GM18951 (cell line): ENCODE measurements at regions not wholly inside any gene's neighbourhood (a gene's known extent, or its start where the extent isn't known, plus 50 kb on each side); places are given as distances from the start of the nearest gene placed in this dataset.
"Not testable (repeated sequence)": the region's sequence is repeated elsewhere in the genome, so short reads cannot be mapped to it uniquely, and the experiment has no call there.

Source experiments
- POLR2A ChIP-seq: IDR thresholded peaks from 4 replicates; pipeline ENCODE4 v1.6.1; 2011; ENCODE audit warnings: mild to moderate bottlenecking; ENCODE audit not compliant: insufficient read length, insufficient read depth; ENCODE audit errors: extremely low read depth
- in situ Hi-C: fragments of 300-500 bp; cut with MboI; formaldehyde crosslinking; loops from one replicate; pipeline ENCODE4 v1.12.0; 2022; ENCODE audit warnings: low sequenced_read_pairs, mixed read lengths, inconsistent platforms; ENCODE audit not compliant: unreplicated experiment

DNA sequence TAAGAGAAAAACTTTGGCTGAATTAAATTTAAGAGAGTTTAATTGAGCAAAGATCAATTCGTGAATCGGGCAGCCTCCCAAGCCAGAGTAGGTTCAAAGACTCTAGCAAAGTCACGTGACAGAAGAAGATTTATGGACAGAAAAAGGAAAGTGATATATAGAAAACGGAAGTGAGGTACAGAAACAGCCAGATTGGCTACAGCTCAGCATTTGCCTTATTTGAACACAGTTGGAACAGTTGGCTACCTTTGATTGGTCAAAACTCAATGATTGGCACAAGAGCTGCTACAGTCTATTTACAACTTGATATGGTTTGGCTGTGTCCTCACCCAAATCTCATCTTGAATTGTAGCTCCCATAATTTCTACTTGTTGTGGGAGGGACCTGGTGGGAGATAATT, 102.6 kb downstream of the PLG start:
- no peak for TF ChIP-seq POLR2A
- in situ Hi-C loops = no loop called here

DNA sequence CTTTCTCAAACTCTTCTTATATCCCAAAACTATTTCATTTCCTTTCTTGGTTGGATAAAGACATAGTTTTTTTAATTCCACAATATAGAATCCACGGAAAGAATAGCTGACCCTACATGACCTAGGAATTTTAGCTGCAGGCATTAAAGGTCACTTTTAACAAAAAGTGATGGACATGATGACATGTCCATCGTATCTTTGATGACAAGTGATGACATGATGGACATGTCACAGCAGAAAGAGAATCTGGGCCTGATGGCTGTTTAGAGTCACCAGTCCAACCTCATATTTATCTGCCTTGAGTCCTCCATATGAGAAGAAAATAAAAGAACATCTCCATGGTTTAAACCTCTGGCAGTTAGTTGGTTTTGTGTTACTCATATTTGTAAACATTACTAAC, 106.2 kb downstream of the PLG start:
- TF ChIP-seq POLR2A = no peak
- in situ Hi-C loops = no loop called here

DNA sequence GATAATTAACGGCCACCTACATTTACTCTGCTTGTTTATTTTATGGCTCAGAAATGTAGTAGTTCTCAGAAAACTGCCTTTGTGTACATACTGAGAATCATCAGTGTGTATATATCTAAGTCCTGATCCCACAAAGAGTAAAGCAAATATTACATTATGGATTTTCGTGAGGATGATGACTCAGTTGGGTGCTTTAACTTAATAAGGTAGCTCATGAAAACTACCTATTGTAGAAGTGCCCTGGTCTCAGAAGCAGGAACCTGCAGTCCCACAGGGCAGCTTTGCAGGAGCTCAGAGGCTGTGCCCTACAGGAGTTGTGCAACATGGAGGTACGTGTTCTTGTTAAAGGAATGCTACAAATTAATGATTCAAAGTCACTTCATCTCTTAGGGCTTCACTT, 108.2 kb downstream of the PLG start:
- in situ Hi-C loops = no loop called here
- no peak for TF ChIP-seq POLR2A

DNA sequence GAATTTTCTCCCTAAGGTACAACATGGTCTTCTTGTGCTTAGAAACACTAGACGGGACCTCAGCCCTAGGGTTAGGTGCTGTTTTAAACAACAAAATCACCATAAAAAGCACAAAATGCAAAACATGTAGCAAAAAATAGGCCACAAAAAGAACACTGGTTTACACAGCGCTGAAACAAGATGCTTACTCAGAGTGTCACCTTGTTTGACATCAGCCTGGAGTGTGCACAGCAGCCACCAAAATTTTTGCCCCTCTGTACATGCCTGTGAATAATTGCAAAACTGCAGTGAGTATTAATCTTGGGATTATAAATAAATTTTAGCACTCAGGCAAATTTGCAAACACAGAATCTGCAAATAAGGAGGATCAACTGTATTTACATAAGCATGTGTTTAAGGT, 110.1 kb downstream of the PLG start:
- no peak for TF ChIP-seq POLR2A
- in situ Hi-C loops = no loop called here

DNA sequence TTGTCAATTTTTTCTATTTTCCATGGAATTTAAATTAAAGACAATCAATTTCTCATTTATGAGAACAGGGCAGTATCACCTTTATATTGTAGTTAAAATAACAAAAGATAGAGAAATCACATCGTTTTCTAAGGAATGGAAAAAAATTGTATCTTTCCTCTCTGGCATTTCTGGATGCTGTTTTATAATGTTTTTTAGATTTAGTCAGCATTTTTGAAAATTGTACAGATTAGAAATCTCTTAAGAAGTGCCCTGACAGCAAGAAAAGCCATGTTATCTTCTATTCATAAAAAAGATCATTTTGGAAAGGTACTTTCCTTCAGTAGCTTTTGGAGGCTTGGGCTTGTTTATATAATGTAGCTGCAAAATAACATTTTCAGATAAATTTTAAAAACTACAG, 116.9 kb downstream of the PLG start:
- in situ Hi-C loops = no loop called here
- TF ChIP-seq POLR2A = no peak

DNA sequence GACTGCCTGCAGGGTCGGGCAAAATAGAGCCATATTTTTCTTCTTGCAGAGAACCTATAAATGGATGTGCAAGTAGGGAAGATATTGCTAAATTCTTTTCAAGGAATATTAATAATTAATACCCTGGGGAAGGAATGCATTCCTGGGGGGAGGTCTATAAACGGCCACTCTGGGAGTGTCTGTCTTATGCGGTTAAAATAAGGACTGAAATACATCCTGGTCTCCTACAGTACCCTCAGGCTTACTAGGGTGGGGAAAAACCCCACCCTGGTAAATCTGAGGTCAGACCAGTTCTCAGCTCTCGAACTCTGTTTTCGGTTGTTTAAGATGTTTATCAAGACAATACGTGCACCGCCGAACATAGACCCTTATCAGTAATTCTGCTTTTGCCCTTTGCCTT, 118.6 kb downstream of the PLG start:
- in situ Hi-C loops = not testable (repeated sequence)

DNA sequence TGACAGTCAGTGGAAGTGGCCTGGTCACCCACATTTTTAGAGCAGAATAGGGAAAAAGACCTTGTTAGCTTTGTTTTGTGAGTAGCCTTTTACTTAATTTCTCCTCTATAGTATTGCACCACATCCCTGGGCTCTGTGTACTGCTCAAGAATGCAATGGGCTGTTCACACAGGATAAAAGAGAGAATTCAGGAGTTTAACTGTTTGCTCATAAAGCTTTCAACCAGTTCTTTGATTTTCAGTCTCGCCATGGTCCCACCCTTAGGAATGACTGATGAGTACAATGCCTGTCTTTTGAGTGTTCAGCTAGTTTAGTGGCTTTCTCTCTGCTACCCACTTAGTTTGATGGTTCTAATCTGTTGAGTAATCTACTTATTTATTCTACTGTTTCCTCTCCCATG, 129.7 kb downstream of the PLG start:
- in situ Hi-C loops = no loop called here
- no peak for TF ChIP-seq POLR2A

DNA sequence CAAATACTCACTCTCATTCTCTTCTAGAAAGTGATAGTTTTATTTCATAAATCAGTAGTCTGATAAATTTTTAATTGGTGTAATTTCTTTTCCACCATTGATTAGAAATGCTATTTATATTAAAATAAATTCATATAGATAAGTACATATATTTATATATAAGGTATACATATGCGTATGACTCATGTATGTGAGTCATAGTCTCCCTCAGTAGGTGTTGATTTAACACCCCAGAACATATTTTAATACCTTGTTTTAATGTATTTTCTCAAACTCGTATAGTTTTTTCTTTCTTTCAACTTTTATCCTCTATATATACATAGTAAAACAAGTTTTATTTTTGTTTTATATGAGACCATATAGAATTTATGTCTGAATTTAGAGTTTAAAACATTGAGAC, 130.4 kb downstream of the PLG start:
- in situ Hi-C loops = no loop called here
- no peak for TF ChIP-seq POLR2A

DNA sequence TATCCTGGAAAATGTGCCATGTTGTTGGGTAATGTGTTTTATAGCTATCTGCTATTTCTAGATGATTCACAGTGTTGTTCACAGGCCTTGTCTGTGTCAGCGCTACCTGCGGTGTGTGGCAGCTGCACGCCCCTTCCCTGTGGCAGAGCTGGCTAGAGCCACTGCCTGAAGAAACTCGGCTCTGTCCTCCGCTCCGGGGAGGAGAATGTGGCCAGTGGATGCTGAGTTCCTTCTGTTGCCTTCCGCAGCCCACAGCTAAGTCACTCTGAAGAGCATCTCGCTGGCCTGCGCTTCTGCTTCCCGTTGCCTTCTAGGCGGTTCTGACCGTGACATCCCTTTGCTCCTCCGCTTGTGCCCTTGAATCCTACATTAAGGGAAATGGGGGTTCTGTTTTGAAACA, 135.1 kb downstream of the PLG start:
- TF ChIP-seq POLR2A = no peak
- in situ Hi-C loops = no loop called here

DNA sequence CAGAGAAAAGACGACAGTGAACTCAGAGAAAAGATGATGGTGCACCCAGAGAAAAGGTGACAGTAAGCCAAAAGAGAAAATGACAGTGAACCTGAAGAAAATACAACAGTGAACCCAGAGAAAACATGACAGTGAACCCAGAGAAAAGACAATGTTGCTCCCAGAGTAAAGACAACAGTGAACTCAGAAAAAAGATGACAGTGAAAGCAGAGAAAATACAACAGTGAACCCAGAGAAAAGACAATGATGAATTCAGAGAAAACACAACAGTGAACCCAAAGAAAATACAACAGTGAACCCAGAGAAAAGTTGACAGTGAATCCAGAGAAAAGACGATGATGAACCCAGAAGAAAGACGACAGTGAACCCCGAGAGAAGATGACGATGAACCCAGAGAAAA, 140.5 kb upstream of the MAP3K4 start:
- no peak for TF ChIP-seq POLR2A
- in situ Hi-C loops = no loop called here

DNA sequence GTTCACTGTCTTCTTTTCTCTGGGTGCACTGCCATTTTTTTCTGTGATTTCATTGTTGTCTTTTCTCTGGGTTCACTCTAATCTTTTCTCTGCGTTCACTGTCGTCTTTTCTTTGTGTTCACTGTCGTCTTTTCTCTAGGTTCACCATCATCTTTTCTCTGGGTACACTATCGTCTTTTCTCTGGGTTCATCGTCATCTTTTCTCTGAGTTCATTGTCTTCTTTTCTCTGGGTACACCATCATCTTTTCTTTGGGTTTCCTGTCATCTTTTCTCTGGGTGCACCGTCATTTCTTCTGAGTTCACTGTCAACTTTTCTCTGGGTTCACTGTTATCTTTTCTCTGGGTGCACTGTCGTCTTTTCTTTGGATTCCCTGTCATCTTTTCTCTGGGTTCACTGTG, 137.6 kb upstream of the MAP3K4 start:
- no peak for TF ChIP-seq POLR2A
- in situ Hi-C loops = no loop called here

DNA sequence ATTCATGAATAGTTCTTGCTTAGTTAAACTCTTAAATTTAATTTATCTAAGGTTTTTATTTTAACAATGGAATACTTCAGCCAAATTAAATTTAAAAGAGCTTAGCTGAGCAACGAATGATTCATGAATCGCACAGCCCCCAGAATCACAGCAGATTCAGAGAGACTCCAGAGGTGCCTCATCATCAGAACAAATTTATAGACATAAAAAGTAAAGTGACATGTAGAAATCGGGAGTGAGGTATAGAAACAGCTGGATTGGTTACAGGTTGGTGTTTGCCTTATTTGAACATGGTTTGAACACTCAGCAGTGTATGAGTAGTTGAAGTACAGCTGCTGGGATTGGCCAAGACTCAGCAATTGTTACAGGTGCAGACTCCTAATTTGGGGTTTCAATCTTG, 132.7 kb upstream of the MAP3K4 start:
- in situ Hi-C loops = no loop called here
- TF ChIP-seq POLR2A = no peak

DNA sequence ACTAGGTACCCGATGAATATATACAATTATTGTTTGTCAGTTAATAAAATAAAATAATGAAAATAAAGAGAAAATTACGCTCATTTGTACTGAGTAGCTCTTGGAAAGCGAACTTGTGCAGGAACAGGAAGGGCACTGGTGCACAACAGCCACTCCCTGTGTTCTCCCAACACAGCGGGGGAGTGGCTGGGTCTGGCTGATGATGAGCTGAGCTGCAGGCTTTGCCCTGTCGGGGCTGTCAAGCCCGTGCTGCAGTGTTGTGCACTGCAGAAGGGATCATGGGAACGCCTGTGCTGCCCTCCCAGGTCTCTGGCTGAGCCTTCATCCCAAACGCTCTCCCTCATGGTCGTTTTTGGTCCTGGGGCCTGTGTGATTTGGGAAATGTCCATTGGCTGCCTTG, 131.7 kb upstream of the MAP3K4 start:
- in situ Hi-C loops = no loop called here

DNA sequence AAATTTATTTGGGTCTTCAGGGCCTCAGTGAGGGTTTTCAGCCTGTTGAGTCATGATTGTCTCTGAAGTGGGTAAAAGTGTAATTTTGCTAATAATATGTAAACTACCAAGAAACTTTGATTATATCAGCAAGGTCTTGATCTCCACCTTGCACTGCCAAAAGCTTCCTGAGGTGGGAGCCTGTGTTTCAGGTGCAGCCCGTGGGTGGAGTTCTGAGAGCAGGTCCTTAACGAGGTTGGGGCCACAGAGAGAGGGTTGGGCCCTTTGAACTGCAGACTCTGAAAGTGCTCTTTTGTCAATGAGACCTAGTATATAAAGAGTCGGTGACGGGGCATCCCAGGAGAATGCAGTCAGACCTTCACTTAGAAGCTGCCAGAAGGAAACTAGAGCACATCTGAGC, 129.7 kb upstream of the MAP3K4 start:
- in situ Hi-C loops = no loop called here
- no peak for TF ChIP-seq POLR2A

More for the DNA sequence above, 131.7 kb upstream of the MAP3K4 start:
- TF ChIP-seq POLR2A = no peak

DNA sequence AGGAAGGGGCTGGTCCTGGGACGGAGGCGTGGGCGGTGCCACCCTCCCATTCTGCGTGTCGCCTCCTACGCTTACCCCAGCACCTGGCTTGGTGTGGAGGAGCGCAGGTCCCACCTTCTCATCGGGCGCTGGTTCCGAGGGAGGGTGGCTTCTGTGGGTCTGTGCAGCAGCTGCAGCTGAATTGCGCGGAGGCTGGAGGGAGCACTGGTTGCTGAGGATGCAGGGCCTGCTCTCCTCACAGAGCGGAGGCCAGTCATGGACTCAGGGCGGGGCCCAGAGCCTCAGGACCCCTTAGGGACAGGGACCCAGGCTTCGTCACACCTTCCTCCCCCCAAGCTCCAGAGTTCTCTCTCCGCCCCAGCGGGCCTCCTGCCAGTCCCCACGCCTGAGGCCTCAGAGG, 127.8 kb upstream of the MAP3K4 start:
- TF ChIP-seq POLR2A = no peak

More for the DNA sequence above, 127.8 kb upstream of the MAP3K4 start:
- in situ Hi-C loops = no loop called here
